SK-N-SH (cell line): ENCODE measurements at regions not wholly inside any gene's neighbourhood (a gene's known extent, or its start where the extent isn't known, plus 50 kb on each side); places are given as distances from the start of the nearest gene placed in this dataset.

Experiments used
- FOSL2 ChIP-seq: IDR thresholded peaks from 2 replicates; pipeline ENCODE4 v1.4.0; 2012; ENCODE audit warnings: low read depth, mild to moderate bottlenecking, moderate library complexity, borderline replicate concordance
- MXI1 ChIP-seq: IDR thresholded peaks from 2 replicates; pipeline ENCODE4 v1.6.1; 2012; ENCODE audit warnings: mild to moderate bottlenecking, low read depth, low read length, improper control_type of control experiment
- RAD21 ChIP-seq: IDR thresholded peaks from 2 replicates; pipeline ENCODE4 v1.6.1; 2012; ENCODE audit warnings: mild to moderate bottlenecking, low read length
- TEAD4 ChIP-seq: IDR thresholded peaks from 2 replicates; pipeline ENCODE4 v1.4.0; 2012; ENCODE audit warnings: mild to moderate bottlenecking, borderline replicate concordance; ENCODE audit not compliant: insufficient read depth
- TF ChIP-seq, protein P1 (sequence below): fragments of 200-600 bp; sonication (generic); IDR thresholded peaks from 2 replicates; pipeline ENCODE4 v1.6.1; 2017; ENCODE audit warnings: antibody characterized with exemption, mild to moderate bottlenecking, moderate library complexity
- TF ChIP-seq, protein P2 (sequence below): IDR thresholded peaks from 2 replicates; pipeline ENCODE4 v1.4.0; 2012; ENCODE audit warnings: low read depth
- TF ChIP-seq, protein P3 (sequence below): fragments of 150-350 bp; IDR thresholded peaks from 2 replicates; pipeline ENCODE4 v1.6.1; 2017; ENCODE audit warnings: antibody characterized with exemption, low read length, low read depth, borderline replicate concordance
- TF ChIP-seq, protein P4 (sequence below): IDR thresholded peaks from 2 replicates; pipeline ENCODE4 v1.6.1; 2012; ENCODE audit warnings: mild to moderate bottlenecking, low read depth, low read length, moderate library complexity

DNA sequence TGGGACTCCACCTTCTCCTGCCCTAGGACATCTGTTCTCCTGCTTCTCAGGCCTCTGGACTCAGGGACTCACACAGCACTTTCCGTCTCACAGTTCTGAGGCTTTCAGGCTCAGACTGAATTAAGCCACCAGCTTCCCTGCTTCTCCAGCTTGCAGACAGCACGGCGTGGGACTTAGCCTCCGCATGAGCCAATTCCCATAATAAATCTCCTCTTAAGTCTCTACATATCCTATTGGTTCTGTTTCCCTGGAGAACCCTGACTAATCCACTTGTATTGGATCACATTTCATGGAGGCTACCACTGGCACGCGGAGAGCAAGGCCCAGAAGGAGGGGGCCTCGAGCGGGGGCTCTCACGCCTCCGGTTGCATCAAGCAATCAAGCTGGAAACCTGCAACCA is 1313.6 kb downstream of the TBC1D22A start:
- TF ChIP-seq, protein P1, sequence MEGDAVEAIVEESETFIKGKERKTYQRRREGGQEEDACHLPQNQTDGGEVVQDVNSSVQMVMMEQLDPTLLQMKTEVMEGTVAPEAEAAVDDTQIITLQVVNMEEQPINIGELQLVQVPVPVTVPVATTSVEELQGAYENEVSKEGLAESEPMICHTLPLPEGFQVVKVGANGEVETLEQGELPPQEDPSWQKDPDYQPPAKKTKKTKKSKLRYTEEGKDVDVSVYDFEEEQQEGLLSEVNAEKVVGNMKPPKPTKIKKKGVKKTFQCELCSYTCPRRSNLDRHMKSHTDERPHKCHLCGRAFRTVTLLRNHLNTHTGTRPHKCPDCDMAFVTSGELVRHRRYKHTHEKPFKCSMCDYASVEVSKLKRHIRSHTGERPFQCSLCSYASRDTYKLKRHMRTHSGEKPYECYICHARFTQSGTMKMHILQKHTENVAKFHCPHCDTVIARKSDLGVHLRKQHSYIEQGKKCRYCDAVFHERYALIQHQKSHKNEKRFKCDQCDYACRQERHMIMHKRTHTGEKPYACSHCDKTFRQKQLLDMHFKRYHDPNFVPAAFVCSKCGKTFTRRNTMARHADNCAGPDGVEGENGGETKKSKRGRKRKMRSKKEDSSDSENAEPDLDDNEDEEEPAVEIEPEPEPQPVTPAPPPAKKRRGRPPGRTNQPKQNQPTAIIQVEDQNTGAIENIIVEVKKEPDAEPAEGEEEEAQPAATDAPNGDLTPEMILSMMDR = no peak
- TF ChIP-seq FOSL2 (no peak), TEAD4 (no peak), RAD21 (no peak), MXI1 (no peak)
- TF ChIP-seq, protein P2, sequence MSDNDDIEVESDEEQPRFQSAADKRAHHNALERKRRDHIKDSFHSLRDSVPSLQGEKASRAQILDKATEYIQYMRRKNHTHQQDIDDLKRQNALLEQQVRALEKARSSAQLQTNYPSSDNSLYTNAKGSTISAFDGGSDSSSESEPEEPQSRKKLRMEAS = no peak
- TF ChIP-seq, protein P3, sequence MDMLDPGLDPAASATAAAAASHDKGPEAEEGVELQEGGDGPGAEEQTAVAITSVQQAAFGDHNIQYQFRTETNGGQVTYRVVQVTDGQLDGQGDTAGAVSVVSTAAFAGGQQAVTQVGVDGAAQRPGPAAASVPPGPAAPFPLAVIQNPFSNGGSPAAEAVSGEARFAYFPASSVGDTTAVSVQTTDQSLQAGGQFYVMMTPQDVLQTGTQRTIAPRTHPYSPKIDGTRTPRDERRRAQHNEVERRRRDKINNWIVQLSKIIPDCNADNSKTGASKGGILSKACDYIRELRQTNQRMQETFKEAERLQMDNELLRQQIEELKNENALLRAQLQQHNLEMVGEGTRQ = no peak
- TF ChIP-seq, protein P4, sequence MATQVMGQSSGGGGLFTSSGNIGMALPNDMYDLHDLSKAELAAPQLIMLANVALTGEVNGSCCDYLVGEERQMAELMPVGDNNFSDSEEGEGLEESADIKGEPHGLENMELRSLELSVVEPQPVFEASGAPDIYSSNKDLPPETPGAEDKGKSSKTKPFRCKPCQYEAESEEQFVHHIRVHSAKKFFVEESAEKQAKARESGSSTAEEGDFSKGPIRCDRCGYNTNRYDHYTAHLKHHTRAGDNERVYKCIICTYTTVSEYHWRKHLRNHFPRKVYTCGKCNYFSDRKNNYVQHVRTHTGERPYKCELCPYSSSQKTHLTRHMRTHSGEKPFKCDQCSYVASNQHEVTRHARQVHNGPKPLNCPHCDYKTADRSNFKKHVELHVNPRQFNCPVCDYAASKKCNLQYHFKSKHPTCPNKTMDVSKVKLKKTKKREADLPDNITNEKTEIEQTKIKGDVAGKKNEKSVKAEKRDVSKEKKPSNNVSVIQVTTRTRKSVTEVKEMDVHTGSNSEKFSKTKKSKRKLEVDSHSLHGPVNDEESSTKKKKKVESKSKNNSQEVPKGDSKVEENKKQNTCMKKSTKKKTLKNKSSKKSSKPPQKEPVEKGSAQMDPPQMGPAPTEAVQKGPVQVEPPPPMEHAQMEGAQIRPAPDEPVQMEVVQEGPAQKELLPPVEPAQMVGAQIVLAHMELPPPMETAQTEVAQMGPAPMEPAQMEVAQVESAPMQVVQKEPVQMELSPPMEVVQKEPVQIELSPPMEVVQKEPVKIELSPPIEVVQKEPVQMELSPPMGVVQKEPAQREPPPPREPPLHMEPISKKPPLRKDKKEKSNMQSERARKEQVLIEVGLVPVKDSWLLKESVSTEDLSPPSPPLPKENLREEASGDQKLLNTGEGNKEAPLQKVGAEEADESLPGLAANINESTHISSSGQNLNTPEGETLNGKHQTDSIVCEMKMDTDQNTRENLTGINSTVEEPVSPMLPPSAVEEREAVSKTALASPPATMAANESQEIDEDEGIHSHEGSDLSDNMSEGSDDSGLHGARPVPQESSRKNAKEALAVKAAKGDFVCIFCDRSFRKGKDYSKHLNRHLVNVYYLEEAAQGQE = no peak
